ENCODE measurements at regions not wholly inside any gene's neighbourhood (a gene's known extent, or its start where the extent isn't known, plus 50 kb on each side); places are given as distances from the start of the nearest gene placed in this dataset.

GRCh38 chr7:76125560-76125959, 76.1 kb upstream of the SRRM3 start:
- no peak for ATAC-seq
- Histone ChIP-seq H4K20me1 (ENCODE audit: insufficient read depth) (no peaks in the 10 kb centered on the region), H3K4me3 (replicated peaks in 1 of 2; ENCODE audit: low read depth in 1 of 2, low read length in 2 of 2) (no peak overlapping the region), H3K4me1 (ENCODE audit: control insufficient read depth in 1 of 2, insufficient read depth in 2 of 2, low read length in 2 of 2) (no peaks in the 10 kb centered on the region), H3K27ac (ENCODE audit: low read depth, low read length) (no peak overlapping the region), H3K9me2 (ENCODE audit: insufficient read depth) (no peaks in the 10 kb centered on the region), H3K4me2 (ENCODE audit: low read length) (no peak overlapping the region), H3K9me3 (ENCODE audit: control insufficient read depth in 1 of 2, insufficient read depth in 1 of 2, low read depth in 1 of 2, low read length in 2 of 2) (no peaks in the 10 kb centered on the region), H3K9ac (ENCODE audit: low read length) (no peak overlapping the region), H3K27me3 (ENCODE audit: insufficient read depth, low read length) (no peaks in the 10 kb centered on the region), H3K36me3 (ENCODE audit: control insufficient read depth in 1 of 2, insufficient read depth in 2 of 2, low read length in 2 of 2) (no peaks in the 10 kb centered on the region), H2AFZ (ENCODE audit: low read depth, low read length, poor library complexity, severe bottlenecking) (no peak overlapping the region), H3K79me2 (ENCODE audit: insufficient read depth, low read length) (no peaks in the 10 kb centered on the region)
- intact Hi-C loops (cut with micrococcal nuclease), result no loop called here
- POLR2A ChIA-PET, result no interaction called here
- BruUV-seq (replicated peaks), result no TSS peak
- TF ChIP-seq FOSL1 (IDR thresholded peaks at IDR 0.05; ENCODE audit: low read depth) (no peak), CTCF (IDR thresholded peaks at IDR 0.05 in 2 of 3, conservative IDR thresholded peaks at IDR 0.05 in 1 of 3; ENCODE audit: borderline replicate concordance in 1 of 3, insufficient read depth in 1 of 3, low read depth in 2 of 3, low read length in 2 of 3) (no peak), EZH2 (IDR thresholded peaks at IDR 0.05) (no peak), JUND (IDR thresholded peaks at IDR 0.05) (no peak), ZNF274 (IDR thresholded peaks at IDR 0.05; ENCODE audit: low read depth, low read length) (no peak), ZBTB33 (IDR thresholded peaks at IDR 0.05; ENCODE audit: extremely low read depth, insufficient replicate concordance, low read length) (no peak), REST (IDR thresholded peaks at IDR 0.05; ENCODE audit: low read depth) (no peak), ELF1 (IDR thresholded peaks at IDR 0.05; ENCODE audit: borderline replicate concordance, low read depth) (no peak), ZFX (IDR thresholded peaks at IDR 0.05) (no peak), EGR1 (IDR thresholded peaks at IDR 0.05; ENCODE audit: low read depth) (no peak)
- RAD21 ChIA-PET (ENCODE audit: low non-redundant PET in 1 of 2, low total read pairs in 2 of 2, uncharacterized antibody in 2 of 2, unreplicated experiment in 2 of 2), result no interaction called here
- DNase-seq (ENCODE audit: low read depth, low spot score), result no peak
- CTCF ChIA-PET, result interaction anchor here (0.6 kb wide), 2 partner anchors 11 to 189 kb away, joined by 3 to 8 read pairs; no protein-coding TSS in a partner anchor
